GM18951 (cell line): ENCODE measurements at regions not wholly inside any gene's neighbourhood (a gene's known extent, or its start where the extent isn't known, plus 50 kb on each side); places are given as distances from the start of the nearest gene placed in this dataset.

ENCODE experiments used
- POLR2A ChIP-seq: IDR thresholded peaks from 4 replicates; pipeline ENCODE4 v1.6.1; 2011; ENCODE audit warnings: mild to moderate bottlenecking; ENCODE audit not compliant: insufficient read length, insufficient read depth; ENCODE audit errors: extremely low read depth
- in situ Hi-C: fragments of 300-500 bp; cut with MboI; formaldehyde crosslinking; loops from one replicate; pipeline ENCODE4 v1.12.0; 2022; ENCODE audit warnings: low sequenced_read_pairs, mixed read lengths, inconsistent platforms; ENCODE audit not compliant: unreplicated experiment

GRCh38 chr7:21028186-21028585 lies 241.5 kb upstream of the SP8 start:
- TF ChIP-seq POLR2A: no peak
- in situ Hi-C loops: no loop called here

DNA sequence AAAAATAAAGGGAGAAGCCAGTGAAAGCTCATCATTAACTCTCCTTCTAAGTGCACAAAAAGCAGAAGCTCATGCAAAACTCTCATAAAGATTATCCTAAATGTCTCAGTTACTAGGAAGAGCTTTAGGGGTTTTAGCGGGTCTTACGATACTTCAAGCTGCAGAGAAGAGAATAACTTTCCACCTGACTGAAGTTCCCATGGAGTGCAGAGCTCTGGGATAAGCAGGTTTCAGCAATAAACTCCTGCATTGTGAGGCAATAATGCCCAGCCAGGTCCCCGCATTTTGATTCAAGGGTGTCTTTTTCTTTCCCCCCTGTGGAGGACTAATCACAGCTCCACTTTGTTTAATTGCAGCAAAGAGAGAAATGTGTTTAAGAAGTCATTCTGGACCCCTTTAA lies 241.9 kb upstream of the SP8 start:
- no peak for TF ChIP-seq POLR2A
- in situ Hi-C loops: no loop called here

GRCh38 chr7:21029006-21029405 lies 242.3 kb upstream of the SP8 start:
- in situ Hi-C loops: no loop called here
- no peak for TF ChIP-seq POLR2A

- TF ChIP-seq POLR2A: no peak
- in situ Hi-C loops: no loop called here
These were observed 243.7 kb upstream of the SP8 start for GRCh38 chr7:21030237-21030871.

GRCh38 chr7:21041252-21041651 lies 254.6 kb upstream of the SP8 start:
- TF ChIP-seq POLR2A: no peak
- in situ Hi-C loops: no loop called here

GRCh38 chr7:21041666-21042065 lies 255.0 kb upstream of the SP8 start:
- in situ Hi-C loops: no loop called here
- no peak for TF ChIP-seq POLR2A

DNA sequence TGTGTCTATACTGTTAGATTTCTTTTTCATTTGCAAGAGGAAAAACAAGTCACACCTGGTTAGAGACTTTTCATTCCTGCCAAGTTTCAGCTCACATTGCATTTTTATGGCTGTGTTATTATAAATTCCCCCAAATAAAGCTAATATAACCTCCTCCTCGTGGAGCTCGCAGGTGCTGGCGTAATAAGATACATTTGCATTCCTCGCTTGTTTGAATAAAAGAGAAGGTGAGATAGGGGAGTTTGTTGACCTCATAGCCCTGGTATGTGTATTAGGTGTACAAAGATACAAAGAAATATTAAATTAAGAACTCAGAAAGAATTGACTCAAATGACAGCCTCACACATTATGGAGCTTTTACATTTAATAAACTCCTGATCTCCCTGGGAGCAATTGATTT lies 257.7 kb upstream of the SP8 start:
- TF ChIP-seq POLR2A: no peak
- in situ Hi-C loops: no loop called here

DNA sequence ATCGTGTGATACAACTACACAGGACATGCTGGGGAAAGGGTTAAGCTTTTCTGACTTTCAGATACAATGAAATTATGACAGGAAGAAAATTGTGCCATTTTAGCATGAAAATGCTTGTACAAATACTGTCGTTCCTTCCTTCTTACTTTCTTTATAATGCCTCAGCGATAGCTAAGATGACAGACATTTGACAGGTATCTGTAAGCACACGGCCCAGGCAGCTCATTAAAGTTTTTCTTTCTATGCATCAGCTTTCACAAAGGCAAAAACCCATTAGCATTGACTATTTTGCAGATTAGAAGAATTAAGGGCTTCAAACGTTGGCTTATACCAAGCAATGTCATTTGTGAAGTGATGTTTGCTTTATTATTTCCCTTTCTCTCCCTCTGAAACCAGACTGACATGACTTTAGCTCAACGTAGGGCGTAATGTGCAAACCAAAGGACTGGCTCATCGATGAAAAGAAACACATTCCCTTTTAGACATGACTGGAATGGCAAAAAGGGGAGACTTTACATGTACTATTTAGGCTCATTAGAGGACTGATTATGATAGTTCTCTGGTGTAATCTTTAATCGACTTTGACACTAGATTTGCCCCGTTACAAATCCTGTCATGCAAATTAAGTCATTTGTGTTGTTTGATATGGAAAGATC lies 258.4 kb upstream of the SP8 start:
- no peak for TF ChIP-seq POLR2A
- in situ Hi-C loops: no loop called here

- TF ChIP-seq POLR2A: no peak
- in situ Hi-C loops: no loop called here
These were observed 265.2 kb upstream of the SP8 start for GRCh38 chr7:21051865-21052264.

GRCh38 chr7:21054427-21055112 lies 267.9 kb upstream of the SP8 start:
- in situ Hi-C loops: no loop called here
- TF ChIP-seq POLR2A: no peak

DNA sequence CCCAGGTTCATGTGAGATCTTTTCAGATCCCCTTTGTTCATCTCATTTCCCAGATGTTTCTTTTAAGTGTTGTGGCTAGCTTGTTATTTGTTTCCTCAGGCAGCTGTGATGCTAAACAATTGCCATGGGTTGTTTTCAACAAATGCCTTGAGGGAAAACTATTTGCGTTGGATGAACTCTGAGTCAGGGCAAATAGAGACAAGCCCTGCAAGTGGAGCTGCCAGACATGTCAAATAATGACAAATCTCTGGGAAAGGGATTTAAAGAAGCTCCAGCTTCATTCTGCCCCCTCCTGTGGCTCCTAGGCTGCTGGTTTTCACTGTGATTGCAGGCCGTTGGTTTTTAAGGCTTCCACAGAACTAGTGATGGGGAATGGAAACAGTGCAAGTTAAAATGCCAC lies 272.4 kb upstream of the SP8 start:
- in situ Hi-C loops: no loop called here
- no peak for TF ChIP-seq POLR2A

GRCh38 chr7:21063106-21063505 lies 276.4 kb upstream of the SP8 start:
- in situ Hi-C loops: no loop called here
- no peak for TF ChIP-seq POLR2A

DNA sequence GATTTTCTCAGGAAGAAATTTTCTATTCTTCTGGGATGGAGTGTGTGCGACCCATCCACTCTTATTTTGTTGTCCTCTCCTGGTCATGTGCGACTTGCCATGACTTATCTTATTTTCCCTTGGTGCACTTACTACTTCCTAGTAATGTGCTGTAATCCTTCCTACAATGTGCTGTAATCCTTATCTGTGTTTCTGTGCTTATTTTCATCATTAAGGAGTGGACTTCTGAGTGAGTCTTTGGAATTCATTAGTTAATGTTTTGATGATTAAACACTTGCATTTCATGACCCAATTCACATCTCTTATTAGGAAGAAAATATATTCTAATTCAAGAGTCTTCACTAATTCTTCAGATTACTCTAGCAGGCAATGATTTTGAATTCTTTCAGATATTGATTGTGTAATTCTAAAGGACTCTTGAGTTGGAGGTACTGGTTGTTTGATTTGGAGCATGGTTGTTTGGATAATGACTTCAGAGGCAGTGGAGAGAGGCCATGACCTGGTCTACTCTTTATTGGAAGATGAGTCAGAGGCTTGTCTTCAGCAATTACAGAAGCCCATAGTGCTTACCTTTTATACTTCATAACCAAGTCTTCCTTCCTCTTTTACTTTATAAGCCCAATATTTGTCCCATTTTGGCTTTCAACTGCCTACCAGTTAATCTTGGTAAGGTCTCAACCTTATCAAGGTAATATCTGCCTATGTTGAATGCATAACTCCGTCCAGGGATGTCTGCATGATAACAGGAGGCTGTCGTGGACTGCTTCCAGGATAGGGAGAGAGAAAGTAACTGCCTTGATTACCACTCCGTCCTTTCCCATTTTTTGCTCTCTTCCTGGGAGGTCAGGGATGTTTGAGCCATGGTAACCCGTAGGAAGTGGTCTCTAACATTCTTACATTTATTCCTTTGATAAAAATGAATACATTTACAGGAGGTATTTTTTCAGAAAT lies 278.3 kb upstream of the SP8 start:
- no peak for TF ChIP-seq POLR2A
- in situ Hi-C loops: no loop called here
